ENCODE measurements at regions not wholly inside any gene's neighbourhood (a gene's known extent, or its start where the extent isn't known, plus 50 kb on each side); places are given as distances from the start of the nearest gene placed in this dataset.

DNA sequence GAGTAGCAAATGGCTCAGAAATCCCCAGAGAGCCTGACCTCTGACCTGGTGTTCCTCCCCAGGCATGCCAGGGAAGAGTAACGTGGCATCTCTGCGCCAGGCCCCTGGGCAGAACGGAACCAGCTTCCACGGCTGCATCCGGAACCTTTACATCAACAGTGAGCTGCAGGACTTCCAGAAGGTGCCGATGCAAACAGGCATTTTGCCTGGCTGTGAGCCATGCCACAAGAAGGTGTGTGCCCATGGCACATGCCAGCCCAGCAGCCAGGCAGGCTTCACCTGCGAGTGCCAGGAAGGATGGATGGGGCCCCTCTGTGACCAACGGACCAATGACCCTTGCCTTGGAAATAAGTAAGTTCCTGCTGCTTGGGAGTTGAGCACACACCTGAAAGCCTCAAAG, 83.4 kb upstream of the PACRGL start:
- DNase-seq (ENCODE audit: low spot score): no peak
- no peak for ATAC-seq
- intact Hi-C loops (cut with DNase I): no loop called here

DNA sequence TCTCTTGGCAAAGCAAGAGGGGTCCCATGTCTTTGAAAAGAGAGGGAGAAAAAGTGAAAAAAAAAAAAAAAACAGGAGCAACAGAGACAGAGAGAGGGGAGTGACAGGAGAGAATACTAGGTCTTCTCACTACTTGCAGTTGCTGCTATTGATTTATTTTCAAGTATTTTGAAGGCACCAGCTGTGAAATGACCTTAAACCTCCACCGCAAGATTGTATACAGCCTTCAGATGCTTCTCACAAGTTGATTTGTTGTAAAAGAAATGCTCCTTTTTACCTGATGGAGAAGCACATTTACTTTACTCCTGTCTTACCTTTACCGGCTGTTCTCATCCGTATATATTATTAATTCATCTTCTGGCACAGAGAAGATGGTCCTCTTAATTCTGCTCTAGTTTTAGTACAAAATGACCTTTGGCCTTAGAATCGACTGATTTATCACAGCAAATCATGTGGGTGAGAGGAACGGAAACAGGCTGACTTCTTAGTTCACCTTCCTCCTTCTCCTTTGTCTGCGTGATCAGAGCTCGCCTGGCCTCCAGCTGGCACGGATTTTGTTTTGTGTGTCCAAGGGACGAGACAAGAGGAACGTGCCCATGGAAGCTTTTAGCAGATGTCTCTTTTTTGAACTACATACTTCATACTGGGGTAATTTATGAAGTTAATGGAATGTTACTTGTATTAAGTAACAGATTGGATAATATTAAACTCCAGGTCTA, 82.4 kb upstream of the PACRGL start:
- peak; percentile 71 for ATAC-seq
- intact Hi-C loops (cut with DNase I): no loop called here
- DNase-seq (ENCODE audit: low spot score): peak; percentile 65

DNA sequence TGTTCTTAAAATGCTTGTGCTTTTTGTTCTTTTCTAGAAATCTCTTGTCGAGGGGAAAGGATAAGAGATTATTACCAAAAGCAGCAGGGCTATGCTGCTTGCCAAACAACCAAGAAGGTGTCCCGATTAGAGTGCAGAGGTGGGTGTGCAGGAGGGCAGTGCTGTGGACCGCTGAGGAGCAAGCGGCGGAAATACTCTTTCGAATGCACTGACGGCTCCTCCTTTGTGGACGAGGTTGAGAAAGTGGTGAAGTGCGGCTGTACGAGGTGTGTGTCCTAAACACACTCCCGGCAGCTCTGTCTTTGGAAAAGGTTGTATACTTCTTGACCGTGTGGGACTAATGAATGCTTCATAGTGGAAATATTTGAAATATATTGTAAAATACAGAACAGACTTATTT, 81.5 kb upstream of the PACRGL start:
- ATAC-seq: no peak
- no peak for DNase-seq (ENCODE audit: low spot score)
- intact Hi-C loops (cut with DNase I): no loop called here

DNA sequence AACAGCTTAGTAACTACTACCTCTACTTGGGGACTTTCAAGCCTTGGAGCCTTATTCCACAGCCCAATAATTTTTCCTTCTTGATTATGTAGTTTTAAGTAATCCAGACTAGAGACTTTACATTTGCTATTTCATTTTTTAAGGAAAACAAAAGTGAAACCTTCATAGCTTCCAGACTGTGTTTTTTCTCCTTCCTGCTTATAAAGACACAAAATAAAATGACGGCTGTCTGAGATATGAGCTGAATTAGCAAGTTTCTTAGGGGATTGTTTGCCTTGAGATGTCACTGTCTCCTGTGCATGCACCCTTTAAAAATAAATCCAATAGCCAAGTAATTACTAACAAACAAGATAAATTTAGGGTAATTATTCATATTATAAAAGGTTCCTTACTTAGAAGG, 78.8 kb upstream of the PACRGL start:
- DNase-seq (ENCODE audit: low spot score) (no peak), ATAC-seq (no peak)
- intact Hi-C loops (cut with DNase I): no loop called here

DNA sequence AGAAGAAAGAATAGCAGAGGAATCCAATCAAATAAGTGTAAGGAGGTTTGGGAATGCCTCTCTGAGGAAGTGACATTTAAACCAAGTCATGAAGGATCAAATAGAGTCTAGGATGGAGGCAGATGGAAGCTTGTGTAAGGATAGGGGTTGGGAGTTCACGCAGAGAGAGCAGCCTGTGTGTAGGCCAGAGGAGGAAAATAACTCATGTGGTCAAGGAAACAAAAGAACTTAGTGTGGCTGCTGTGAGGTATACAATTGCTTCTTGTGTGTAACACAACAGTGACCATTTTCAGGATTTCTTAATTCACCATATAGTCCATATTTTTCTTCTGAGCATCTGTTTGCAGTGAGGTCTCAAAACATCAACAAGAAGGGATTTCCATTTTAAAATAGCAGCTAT, 77.6 kb upstream of the PACRGL start:
- ATAC-seq (no peak), DNase-seq (ENCODE audit: low spot score) (no peak)
- intact Hi-C loops (cut with DNase I): no loop called here

DNA sequence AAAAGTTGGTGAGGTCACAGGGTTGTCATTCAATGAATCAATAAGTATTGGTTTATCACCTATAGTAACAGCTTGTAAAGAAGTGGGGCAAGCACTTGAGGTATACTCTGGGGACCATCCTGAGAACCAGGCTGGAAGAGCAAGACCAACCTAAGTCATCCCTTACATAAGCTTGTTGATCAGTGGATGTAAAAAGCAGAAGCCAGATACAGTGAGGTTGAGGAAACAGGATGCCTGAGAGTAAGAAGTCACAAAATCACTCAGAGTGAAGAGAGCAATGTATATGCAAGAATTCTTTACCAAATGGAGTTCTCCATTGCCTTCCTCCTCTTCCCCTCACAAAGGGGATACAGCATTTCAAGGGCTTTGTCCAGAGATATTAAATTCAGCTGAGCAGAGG, 76.3 kb upstream of the PACRGL start:
- intact Hi-C loops (cut with DNase I): no loop called here
- ATAC-seq (peak; percentile 52), DNase-seq (ENCODE audit: low spot score) (no peak)

DNA sequence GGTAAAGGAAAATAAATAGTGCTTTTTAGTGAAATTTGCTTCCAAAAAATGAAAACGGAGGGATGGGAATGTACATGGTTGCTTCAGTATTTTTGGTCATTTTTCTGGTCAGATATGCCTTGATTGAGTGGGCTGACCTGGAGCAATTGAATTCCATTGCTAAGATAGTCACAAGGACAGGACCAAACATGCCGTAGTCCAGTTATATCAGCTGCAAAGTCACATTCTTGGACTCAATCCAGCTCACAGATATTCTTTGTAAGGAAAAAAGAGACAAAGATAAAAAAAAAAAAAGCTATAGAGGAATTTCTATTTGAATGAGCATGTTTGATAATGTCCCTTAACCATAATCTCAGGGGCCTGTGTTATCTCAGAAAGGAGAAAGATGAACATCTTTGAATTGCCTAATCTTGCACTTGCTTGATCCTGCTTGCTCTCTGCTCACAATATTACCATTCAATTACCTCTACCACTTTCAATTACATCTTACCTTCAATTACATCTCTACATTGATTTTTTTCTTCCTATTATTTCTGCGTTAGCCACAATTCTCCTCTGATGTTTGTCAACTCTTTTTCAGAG, 75.4 kb upstream of the PACRGL start:
- ATAC-seq (no peak), DNase-seq (ENCODE audit: low spot score) (no peak)
- intact Hi-C loops (cut with DNase I): no loop called here

DNA sequence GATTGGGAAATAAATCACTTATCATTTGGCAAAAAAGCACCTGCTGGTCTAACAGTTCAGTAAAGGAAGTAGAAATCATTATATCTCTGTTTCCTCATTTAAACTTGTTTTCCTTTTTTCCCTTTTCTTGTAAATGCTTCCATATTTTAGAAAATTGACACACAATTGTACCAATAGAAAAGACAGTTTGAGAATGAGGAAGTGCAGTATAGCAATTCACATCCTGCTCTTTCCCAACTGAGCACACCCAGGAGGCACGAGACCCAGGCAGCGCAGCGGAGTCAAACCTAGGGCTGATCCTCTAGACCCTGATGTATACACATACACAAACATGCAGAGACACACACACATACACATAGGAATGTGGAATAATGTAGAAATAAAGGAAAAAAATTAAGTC, 74.8 kb upstream of the PACRGL start:
- peak; percentile 77 for ATAC-seq

DNA sequence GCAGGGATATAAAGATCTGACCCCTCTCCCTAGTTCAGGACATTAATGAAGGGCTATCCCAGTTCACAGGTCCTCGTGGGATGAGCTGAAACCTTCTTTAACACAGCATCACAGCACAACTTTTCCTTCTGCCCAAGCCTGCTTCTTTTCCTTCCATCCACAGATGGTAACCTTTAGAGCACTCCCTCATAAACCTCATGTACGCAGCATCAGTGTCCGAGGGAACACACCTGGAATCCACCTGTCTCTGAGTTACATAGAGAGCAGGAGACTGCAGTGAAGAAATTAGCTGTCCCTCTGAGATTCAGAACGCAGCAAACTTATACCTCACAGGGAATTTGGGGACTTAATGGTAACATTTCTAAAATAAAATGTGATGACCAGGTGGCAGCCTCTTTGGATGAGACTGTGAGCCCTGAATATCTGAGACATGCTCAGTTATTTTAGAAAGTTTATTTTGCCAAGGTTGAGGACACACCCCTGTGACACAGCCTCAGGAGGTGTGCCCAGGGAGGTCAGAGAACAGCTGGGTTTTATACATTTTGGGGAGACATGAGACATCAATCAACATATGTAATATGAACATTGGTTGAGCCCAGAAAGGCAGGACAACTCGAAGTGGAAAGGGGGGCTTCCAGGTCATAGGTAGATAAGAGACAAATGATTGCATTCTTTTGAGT, 73.8 kb upstream of the PACRGL start:
- intact Hi-C loops (cut with DNase I): no loop called here
- no peak for ATAC-seq

More for the DNA sequence above, 74.8 kb upstream of the PACRGL start:
- no peak for DNase-seq (ENCODE audit: low spot score)
- intact Hi-C loops (cut with DNase I): no loop called here

DNA sequence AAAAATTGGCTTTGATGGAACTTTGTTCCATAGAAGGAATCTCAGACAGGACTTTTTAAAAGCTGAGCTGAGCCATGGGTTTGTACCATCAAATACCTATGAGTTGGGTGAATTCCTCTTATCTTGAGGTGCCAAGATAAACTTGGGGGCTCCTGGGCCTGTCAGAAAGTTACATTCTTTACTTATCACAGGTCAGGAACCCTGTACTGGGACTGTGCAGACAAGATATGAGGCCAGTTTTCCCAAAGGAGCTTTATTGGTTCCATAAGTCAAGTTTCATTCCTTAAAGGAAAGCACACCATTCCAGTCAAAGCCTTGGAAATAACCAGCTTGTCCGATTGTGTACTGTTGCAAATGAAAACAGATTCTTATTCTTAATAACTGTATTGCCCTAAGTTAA, 72.4 kb upstream of the PACRGL start:
- intact Hi-C loops (cut with DNase I): no loop called here
- ATAC-seq (no peak), DNase-seq (ENCODE audit: low spot score) (no peak)

More for the DNA sequence above, 73.8 kb upstream of the PACRGL start:
- no peak for DNase-seq (ENCODE audit: low spot score)

DNA sequence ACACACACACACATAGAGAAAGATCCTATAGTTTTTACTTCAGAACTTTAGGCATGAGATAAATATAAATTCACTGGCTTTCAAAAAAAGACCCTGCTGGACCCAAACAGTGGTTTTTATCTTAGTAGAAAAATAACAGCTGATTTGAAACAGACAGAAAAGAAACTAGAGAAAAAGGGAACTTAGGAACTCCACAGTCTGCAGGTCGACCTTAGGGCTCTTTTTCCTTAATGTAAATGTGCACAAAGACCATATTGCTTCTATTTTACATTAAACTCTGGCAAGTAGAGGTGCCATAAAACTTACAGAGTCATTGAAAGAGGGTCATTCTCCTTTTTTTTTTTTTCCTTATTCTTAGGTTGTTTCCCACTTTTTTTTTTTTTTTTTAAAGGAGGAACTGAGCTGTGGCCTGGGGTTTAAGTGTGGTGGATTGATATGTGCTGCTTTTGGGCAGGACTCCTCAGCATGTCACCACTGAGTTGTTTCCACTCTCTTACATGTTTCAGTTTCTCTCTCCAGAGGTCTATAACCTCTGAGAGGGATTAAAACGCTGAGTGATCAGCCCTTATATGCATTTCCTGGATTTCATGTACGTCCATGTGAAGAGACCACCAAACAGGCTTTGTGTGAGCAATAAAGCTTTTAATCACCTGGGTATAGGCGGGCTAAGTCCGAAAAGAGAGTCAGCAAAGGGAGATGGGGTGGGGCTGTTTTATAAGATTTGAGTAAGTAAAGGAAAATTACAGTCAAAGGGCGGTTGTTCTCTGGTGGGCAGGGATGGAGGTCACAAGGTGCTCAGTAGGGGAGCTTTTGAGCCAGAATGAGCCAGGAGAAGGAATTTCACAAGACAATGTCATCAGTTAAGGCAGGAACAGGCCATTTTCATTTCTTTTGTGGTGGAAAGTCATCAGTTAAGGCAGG, 70.8 kb upstream of the PACRGL start:
- no peak for ATAC-seq
- intact Hi-C loops (cut with DNase I): no loop called here
- no peak for DNase-seq (ENCODE audit: low spot score)

DNA sequence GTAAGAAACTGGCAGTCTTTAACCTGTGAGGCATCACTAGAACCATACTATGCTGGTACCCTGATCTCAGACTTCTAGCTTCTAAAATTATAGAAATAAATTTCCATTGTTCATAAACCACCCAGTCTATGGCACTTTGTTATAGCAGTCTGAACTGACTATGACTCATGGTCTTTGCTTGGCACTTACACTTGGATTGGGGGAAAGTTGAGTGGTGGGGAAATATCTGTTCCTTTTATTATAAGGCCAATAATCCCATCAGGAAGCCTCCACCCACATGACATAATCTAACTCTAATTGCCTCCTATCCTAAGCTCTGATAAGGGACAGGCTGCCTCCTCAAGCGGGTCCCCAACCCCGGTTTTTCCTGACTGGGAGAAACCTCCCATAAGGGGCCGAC, 61.4 kb upstream of the PACRGL start:
- no peak for DNase-seq (ENCODE audit: low spot score)
- ATAC-seq: no peak
- intact Hi-C loops (cut with DNase I): no loop called here

DNA sequence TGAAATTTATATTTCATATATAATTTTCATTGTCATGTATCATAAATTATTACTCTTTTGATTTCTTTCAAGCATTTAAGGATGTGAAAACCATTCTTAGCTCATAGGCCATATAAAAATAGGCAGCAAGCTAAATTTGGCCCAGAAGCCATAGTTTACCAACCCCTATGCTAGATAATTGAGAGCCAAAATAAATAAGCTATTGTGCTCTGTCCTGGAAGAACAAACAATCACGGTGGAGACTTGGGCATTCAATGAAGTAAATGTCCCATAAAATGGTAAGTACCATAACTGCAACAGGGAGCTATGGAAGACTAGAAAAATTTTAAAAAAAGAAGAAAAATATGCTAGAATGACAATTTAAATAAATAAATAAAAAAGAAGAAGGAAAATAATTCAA, 60.9 kb upstream of the PACRGL start:
- intact Hi-C loops (cut with DNase I): no loop called here
- DNase-seq (ENCODE audit: low spot score) (no peak), ATAC-seq (no peak)

DNA sequence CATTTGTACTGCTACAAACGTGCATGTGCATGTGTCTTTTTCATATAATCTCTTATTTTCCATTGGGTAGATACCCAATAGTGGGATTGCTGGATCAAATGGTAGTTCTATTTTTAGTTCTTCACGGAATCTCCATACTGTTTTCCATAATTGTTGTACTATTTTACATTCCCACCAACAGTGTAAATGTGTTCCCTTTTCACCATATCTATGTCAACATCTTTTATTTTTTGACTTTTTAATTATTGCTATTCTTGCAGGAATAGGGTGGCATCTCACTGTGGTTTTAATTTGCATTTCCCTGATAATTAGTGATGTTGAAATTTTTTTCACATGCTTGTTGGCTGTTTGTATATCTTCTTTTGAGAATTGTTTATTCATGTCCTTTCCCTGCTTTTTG, 59.3 kb upstream of the PACRGL start:
- ATAC-seq: no peak
- no peak for DNase-seq (ENCODE audit: low spot score)
- intact Hi-C loops (cut with DNase I): no loop called here

DNA sequence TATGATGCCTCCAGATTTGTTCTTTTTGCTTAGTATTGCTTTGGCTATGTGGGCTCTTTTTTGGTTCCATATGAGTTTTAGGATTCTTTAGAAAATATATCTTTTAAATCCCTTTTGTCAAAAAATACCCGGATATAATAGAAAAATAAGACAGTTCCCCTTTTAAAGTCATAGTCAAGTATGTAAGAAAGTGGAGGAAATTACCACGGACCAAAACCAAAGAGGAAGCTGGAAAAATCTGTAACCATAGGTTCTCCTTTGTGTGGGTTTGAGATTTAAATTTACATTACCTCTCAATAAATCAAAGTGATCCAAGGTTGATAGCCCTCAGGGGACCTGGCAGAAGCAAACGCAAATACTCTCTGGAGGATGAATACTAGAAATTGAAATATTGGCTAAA, 58.3 kb upstream of the PACRGL start:
- ATAC-seq: no peak
- intact Hi-C loops (cut with DNase I): no loop called here
- no peak for DNase-seq (ENCODE audit: low spot score)

DNA sequence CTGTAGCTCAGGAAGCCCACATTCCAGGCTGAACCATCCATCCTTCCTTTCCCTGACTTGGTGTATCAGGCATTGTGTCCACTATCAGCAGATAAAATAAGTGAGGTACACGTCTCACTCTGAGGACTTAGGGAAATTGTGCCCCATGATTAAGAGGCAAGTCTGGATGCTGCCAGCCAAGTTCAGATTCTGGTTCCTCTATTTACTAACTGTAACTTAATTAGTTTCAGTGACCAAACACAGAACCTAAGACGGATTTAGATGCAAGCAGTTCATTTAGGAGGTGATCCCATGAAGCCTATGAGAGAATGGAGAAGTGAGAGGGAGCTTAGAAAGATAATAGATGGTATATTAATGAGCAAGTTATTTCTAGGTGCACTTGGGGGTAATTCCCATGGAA, 56.6 kb upstream of the PACRGL start:
- intact Hi-C loops (cut with DNase I): no loop called here
- ATAC-seq: no peak
- no peak for DNase-seq (ENCODE audit: low spot score)

DNA sequence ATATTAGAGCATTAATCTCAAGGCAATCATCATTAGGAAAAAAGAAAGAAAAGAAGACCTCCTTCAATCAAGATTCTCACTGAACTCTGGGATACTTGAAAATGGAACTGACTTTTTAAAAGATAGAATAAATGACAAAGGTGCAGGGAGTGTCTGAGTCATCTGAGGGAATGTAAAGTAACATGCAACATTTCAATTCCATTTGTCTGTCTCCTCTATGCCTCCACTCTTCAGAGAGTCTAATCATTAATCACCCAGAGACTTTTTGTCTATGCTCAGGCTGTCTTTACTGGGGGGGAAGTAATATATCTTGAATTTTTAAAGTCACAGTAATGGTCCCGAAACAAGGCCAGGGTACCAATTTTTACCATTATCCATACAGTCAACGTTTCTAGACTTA, 55.0 kb upstream of the PACRGL start:
- intact Hi-C loops (cut with DNase I): no loop called here
- DNase-seq (ENCODE audit: low spot score) (no peak), ATAC-seq (no peak)

DNA sequence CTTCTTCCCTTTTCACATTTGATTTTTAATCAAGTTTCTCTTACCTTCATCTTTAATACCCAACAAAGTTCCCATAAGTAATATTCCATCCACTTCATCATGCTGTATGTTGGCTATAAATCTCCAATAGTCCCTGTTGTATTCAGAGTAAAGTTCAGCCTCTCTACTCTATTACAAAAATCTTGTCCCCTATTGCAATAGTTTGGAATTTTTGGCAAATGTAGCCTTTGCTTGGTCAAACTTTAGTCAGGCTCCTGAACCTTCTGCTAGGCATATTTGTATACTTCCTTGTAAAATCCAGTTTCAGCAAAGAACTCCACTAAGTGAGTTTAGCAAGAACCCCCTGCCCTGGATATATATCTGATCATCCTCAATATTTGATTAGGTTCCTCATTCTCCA, 54.0 kb upstream of the PACRGL start:
- intact Hi-C loops (cut with DNase I): no loop called here
- no peak for DNase-seq (ENCODE audit: low spot score)
- ATAC-seq: no peak
